ENCODE measurements at regions not wholly inside any gene's neighbourhood (a gene's known extent, or its start where the extent isn't known, plus 50 kb on each side); places are given as distances from the start of the nearest gene placed in this dataset.

DNA sequence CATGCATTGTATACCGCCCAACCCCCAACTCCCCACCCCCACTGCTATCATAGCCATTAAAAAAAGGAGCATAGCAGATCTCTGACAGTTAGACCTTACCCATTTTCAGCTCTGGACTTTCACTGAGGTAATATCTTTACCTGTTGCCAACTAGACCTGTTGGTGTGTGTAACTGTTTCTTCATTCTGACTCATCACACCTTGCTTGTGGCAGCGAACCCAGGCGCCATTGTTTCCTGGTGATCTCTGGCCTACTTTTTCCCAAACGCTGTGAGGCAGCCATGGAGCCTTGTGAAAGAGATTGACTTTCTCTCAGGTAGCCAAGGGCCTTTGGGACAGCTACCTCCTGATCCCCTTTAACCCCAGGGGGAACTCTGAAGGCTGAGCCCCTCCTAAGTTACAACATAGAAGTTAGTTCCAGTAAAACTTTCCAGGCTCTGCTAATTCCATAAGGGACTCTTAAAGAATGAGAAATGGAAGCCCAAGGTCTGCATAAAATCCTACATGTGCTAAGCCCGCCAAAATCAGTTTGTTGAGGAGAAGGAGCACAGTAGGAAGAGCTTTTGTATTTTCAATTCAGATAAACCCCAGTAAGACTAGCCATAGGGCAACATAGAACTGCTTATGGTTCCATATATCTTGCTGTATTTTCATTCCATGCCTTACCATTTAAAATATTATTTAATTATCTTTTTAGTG, 196.1 kb upstream of the CAMK1G start:
- no peak for TF ChIP-seq YY1 (tag by site-specific recombination; IDR thresholded peaks at IDR 0.05)
- no peak for TF ChIP-seq ZNF324 (tag by site-specific recombination; IDR thresholded peaks at IDR 0.05)
- no peak for TF ChIP-seq ZNF830 (tag by site-specific recombination; IDR thresholded peaks at IDR 0.05; ENCODE audit: low read depth)
- no peak for TF ChIP-seq ZNF768 (tag by site-specific recombination; IDR thresholded peaks at IDR 0.05)
- no peak for TF ChIP-seq ZSCAN30 (tag by site-specific recombination; IDR thresholded peaks at IDR 0.05)
- no peak for TF ChIP-seq ZXDB (tag by site-specific recombination; IDR thresholded peaks at IDR 0.05)
- TF ChIP-seq, protein P1, sequence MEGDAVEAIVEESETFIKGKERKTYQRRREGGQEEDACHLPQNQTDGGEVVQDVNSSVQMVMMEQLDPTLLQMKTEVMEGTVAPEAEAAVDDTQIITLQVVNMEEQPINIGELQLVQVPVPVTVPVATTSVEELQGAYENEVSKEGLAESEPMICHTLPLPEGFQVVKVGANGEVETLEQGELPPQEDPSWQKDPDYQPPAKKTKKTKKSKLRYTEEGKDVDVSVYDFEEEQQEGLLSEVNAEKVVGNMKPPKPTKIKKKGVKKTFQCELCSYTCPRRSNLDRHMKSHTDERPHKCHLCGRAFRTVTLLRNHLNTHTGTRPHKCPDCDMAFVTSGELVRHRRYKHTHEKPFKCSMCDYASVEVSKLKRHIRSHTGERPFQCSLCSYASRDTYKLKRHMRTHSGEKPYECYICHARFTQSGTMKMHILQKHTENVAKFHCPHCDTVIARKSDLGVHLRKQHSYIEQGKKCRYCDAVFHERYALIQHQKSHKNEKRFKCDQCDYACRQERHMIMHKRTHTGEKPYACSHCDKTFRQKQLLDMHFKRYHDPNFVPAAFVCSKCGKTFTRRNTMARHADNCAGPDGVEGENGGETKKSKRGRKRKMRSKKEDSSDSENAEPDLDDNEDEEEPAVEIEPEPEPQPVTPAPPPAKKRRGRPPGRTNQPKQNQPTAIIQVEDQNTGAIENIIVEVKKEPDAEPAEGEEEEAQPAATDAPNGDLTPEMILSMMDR (tag by site-specific recombination; IDR thresholded peaks at IDR 0.05), result no peak
- no peak for TF ChIP-seq MEIS1 (CRISPR knock-in tag; IDR thresholded peaks at IDR 0.05; ENCODE audit: borderline replicate concordance)
